Lower lobe of right lung (tissue), 2 donors: ENCODE measurements at regions not wholly inside any gene's neighbourhood (a gene's known extent, or its start where the extent isn't known, plus 50 kb on each side); places are given as distances from the start of the nearest gene placed in this dataset.

Source experiments
- ATAC-seq, 2 donors: fragments of 200-7000 bp; cut with Tn5 transposase; one replicate each; pipeline ENCODE4 v1.9.1; 2020 to 2022; ENCODE audit warnings: mild to moderate bottlenecking in 2 of 2, moderate library complexity in 2 of 2
- DNase-seq: peaks from one replicate; pipeline ENCODE4 v3.0.0-alpha.2; 2020
- H3K27ac ChIP-seq: fragments of 200-600 bp; one replicate; pipeline ENCODE4 v1.8.0; 2022
- H3K27me3 ChIP-seq: fragments of 200-600 bp; one replicate; pipeline ENCODE4 v1.8.0; 2022; ENCODE audit warnings: low read depth
- H3K36me3 ChIP-seq: fragments of 200-600 bp; one replicate; pipeline ENCODE4 v1.8.0; 2022; ENCODE audit warnings: mild to moderate bottlenecking
- H3K4me1 ChIP-seq: fragments of 200-600 bp; one replicate; pipeline ENCODE4 v1.8.0; 2022
- H3K4me3 ChIP-seq: fragments of 200-600 bp; one replicate; pipeline ENCODE4 v1.8.0; 2022; ENCODE audit warnings: mild to moderate bottlenecking
- H3K9me3 ChIP-seq: fragments of 200-600 bp; one replicate; pipeline ENCODE4 v1.8.0; 2022
- CTCF ChIP-seq: fragments of 200-600 bp; IDR thresholded peaks from one replicate; pipeline ENCODE4 v1.8.0; 2022; ENCODE audit warnings: antibody characterized with exemption, mild to moderate bottlenecking
- intact Hi-C: fragments of 100-400 bp; cut with DNase I; formaldehyde crosslinking; loops from one replicate; pipeline ENCODE4 v1.11.0; 2022
- donor health status: DM: no; HTN: yes; CAD: no; lungs with severe emphysema.

- no peaks in the 10 kb centered on the region for H3K36me3 ChIP-seq
Observed at GRCh38 chr1:189619682-189620332, 857.9 kb downstream of the BRINP3 start.

GRCh38 chr1:189620471-189620870, 857.2 kb downstream of the BRINP3 start:
- H3K36me3 ChIP-seq = no peaks in the 10 kb centered on the region
- DNase-seq (no peak), ATAC-seq (no peak)
- no peaks in the 10 kb centered on the region for H3K4me1 ChIP-seq
- H3K27me3 ChIP-seq = no peaks in the 10 kb centered on the region
- no peak overlapping the region for H3K4me3 ChIP-seq
- no peaks in the 10 kb centered on the region for H3K9me3 ChIP-seq
- H3K27ac ChIP-seq = no peak overlapping the region
- no peak for TF ChIP-seq CTCF
- intact Hi-C loops = no loop called here

More at GRCh38 chr1:189619682-189620332, 857.9 kb downstream of the BRINP3 start:
- H3K27me3 ChIP-seq = no peaks in the 10 kb centered on the region
- TF ChIP-seq CTCF = no peak
- H3K27ac ChIP-seq = no peak overlapping the region
- DNase-seq (no peak), ATAC-seq (no peak)
- intact Hi-C loops = no loop called here
- H3K4me3 ChIP-seq = no peak overlapping the region
- H3K9me3 ChIP-seq = no peaks in the 10 kb centered on the region
- H3K4me1 ChIP-seq = no peaks in the 10 kb centered on the region

GRCh38 chr1:189623336-189623735, 854.3 kb downstream of the BRINP3 start:
- no peaks in the 10 kb centered on the region for H3K27me3 ChIP-seq

GRCh38 chr1:189627427-189627826, 850.2 kb downstream of the BRINP3 start:
- H3K4me1 ChIP-seq = no peaks in the 10 kb centered on the region
- no peak overlapping the region for H3K4me3 ChIP-seq
- no peaks in the 10 kb centered on the region for H3K27me3 ChIP-seq
- intact Hi-C loops = no loop called here
- no peaks in the 10 kb centered on the region for H3K36me3 ChIP-seq
- DNase-seq (no peak), ATAC-seq (no peak)
- no peak for TF ChIP-seq CTCF
- H3K27ac ChIP-seq = no peak overlapping the region
- H3K9me3 ChIP-seq = no peaks in the 10 kb centered on the region

More at GRCh38 chr1:189623336-189623735, 854.3 kb downstream of the BRINP3 start:
- TF ChIP-seq CTCF = no peak
- intact Hi-C loops = no loop called here
- DNase-seq (no peak), ATAC-seq (no peak)
- Histone ChIP-seq H3K36me3 (no peaks in the 10 kb centered on the region), H3K4me1 (no peaks in the 10 kb centered on the region), H3K4me3 (no peak overlapping the region), H3K27ac (no peak overlapping the region), H3K9me3 (no peaks in the 10 kb centered on the region)

GRCh38 chr1:189628857-189629256, 848.8 kb downstream of the BRINP3 start:
- no peak overlapping the region for H3K4me3 ChIP-seq
- DNase-seq (no peak), ATAC-seq (no peak)
- H3K9me3 ChIP-seq = no peaks in the 10 kb centered on the region
- H3K4me1 ChIP-seq = no peaks in the 10 kb centered on the region
- no peaks in the 10 kb centered on the region for H3K27me3 ChIP-seq
- intact Hi-C loops = no loop called here
- no peak overlapping the region for H3K27ac ChIP-seq
- H3K36me3 ChIP-seq = no peaks in the 10 kb centered on the region
- no peak for TF ChIP-seq CTCF
